Endothelial cell of umbilical vein (primary cell): ENCODE measurements at regions not wholly inside any gene's neighbourhood (a gene's known extent, or its start where the extent isn't known, plus 50 kb on each side); places are given as distances from the start of the nearest gene placed in this dataset.
A peak's percentile ranks its signal among the peaks of the same experiment; 100 is the strongest.

ENCODE experiments used
- BruUV-seq: library from RNA; stranded (reverse); fragments of 400-500 nt; replicated peaks from 2 replicates; lab custom pipeline; 2021; lab: Mats Ljungman, UMichigan
- CTCF ChIA-PET: fragments of 300-600, 350-600 bp; sonication (Branson Sonifier 250); formaldehyde crosslinking; loops from one replicate; lab custom pipeline; 2021; ENCODE audit warnings: antibody characterized with exemption, inconsistent platforms; lab: Charles Lee
- POLR2A ChIA-PET: fragments of 300-600, 350-600 bp; sonication (Branson Sonifier 250); formaldehyde crosslinking; loops from one replicate; lab custom pipeline; 2021; ENCODE audit warnings: antibody characterized with exemption, inconsistent platforms; lab: Charles Lee
- DNase-seq: peaks from one replicate; pipeline ENCODE4 v3.0.0-alpha.2; 2011; ENCODE audit warnings: low read depth, low spot score
- FAIRE-seq: peaks from 2 replicates; lab custom pipeline; 2011; peaks lifted over from hg19 to GRCh38; lab: Jason Lieb, UNC
- H2AFZ ChIP-seq: 2 replicates; pipeline ENCODE4 v1.6.0; 2012; ENCODE audit warnings: low read depth, low read length, control low read depth, inconsistent platforms
- H3K27ac ChIP-seq: 2 replicates; pipeline ENCODE4 v1.5.1; 2011; ENCODE audit warnings: low read depth, mild to moderate bottlenecking, control low read depth, low read length, moderate library complexity; ENCODE audit not compliant: insufficient read depth
- H3K27me3 ChIP-seq, 2 experiments: 2 replicates each; pipeline versions ENCODE4 v1.6.0 to v1.6.1; 2011; ENCODE audit warnings: low read length in 2 of 2, mixed read lengths in 1 of 2; ENCODE audit not compliant: control insufficient read depth in 2 of 2, insufficient read depth in 2 of 2
- H3K36me3 ChIP-seq, 2 experiments: 2 replicates in 1 of 2; 3 replicates in 1 of 2; pipeline ENCODE4 v1.5.1; 2011; ENCODE audit warnings: low read length in 2 of 2, mild to moderate bottlenecking in 1 of 2, moderate library complexity in 1 of 2; ENCODE audit not compliant: control insufficient read depth in 2 of 2, insufficient read depth in 2 of 2; ENCODE audit errors: extremely low read depth in 1 of 2
- H3K4me1 ChIP-seq: 3 replicates; pipeline ENCODE4 v1.5.1; 2011; ENCODE audit warnings: mild to moderate bottlenecking, low read length; ENCODE audit not compliant: control insufficient read depth, insufficient read depth; ENCODE audit errors: extremely low read depth
- H3K4me2 ChIP-seq: 2 replicates; pipeline ENCODE4 v1.6.1; 2011; ENCODE audit warnings: low read length, control low read depth, mixed read lengths; ENCODE audit not compliant: insufficient read depth
- H3K4me3 ChIP-seq, 3 experiments: fragments of 200-600 bp in 1 of 3; sonication (generic), shearing (Covaris generic) in 1 of 3; replicated peaks in 1 of 3; 2 replicates each; pipeline ENCODE4 v1.5.1; 2011 to 2016; ENCODE audit warnings: control low read depth in 3 of 3, low read length in 3 of 3, mild to moderate bottlenecking in 2 of 3, inconsistent platforms in 1 of 3, low read depth in 1 of 3, moderate library complexity in 1 of 3; ENCODE audit not compliant: insufficient read depth in 1 of 3
- H3K79me2 ChIP-seq: 2 replicates; pipeline ENCODE4 v1.6.0; 2012; ENCODE audit warnings: low read length, inconsistent platforms; ENCODE audit not compliant: control insufficient read depth, insufficient read depth
- H3K9ac ChIP-seq: replicated peaks from 2 replicates; pipeline ENCODE3; 2011; ENCODE audit warnings: low read length, control low read depth; ENCODE audit not compliant: insufficient read depth; ENCODE audit errors: extremely low read depth
- H3K9me1 ChIP-seq: replicated peaks from 3 replicates; pipeline ENCODE4 v1.6.0; 2011; ENCODE audit warnings: mild to moderate bottlenecking, low read length; ENCODE audit not compliant: control insufficient read depth, insufficient read depth; ENCODE audit errors: extremely low read depth
- H3K9me3 ChIP-seq: replicated peaks from 2 replicates; pipeline ENCODE4 v1.5.1; 2012; ENCODE audit warnings: low read length, inconsistent platforms; ENCODE audit not compliant: control insufficient read depth, insufficient read depth
- H4K20me1 ChIP-seq: replicated peaks from 2 replicates; pipeline ENCODE3; 2011; ENCODE audit warnings: mild to moderate bottlenecking, low read length; ENCODE audit not compliant: control insufficient read depth, insufficient read depth; ENCODE audit errors: extremely low read depth
- EZH2 ChIP-seq: IDR thresholded peaks from 2 replicates; pipeline ENCODE4 v1.6.1; 2012; ENCODE audit warnings: borderline replicate concordance, low read depth, mild to moderate bottlenecking, moderate library complexity, low read length, inconsistent platforms; ENCODE audit not compliant: severe bottlenecking
- FOS ChIP-seq: IDR thresholded peaks from 2 replicates; pipeline ENCODE4 v1.6.1; 2011; ENCODE audit warnings: mild to moderate bottlenecking, low read length, moderate library complexity, borderline replicate concordance; ENCODE audit not compliant: insufficient read depth
- GATA2 ChIP-seq: IDR thresholded peaks from 2 replicates; pipeline ENCODE4 v1.7.0; 2011; ENCODE audit warnings: low read depth, mild to moderate bottlenecking, moderate library complexity, mixed read lengths, low read length; ENCODE audit not compliant: insufficient read length, insufficient read depth
- JUN ChIP-seq: IDR thresholded peaks from 2 replicates; pipeline ENCODE4 v1.6.1; 2011; ENCODE audit warnings: borderline replicate concordance, low read depth; ENCODE audit not compliant: insufficient read length, insufficient read depth
- MAX ChIP-seq: IDR thresholded peaks from 2 replicates; pipeline ENCODE4 v1.6.1; 2011; ENCODE audit not compliant: insufficient read depth, insufficient read length
- MYC ChIP-seq: IDR thresholded peaks from one replicate; pipeline ENCODE4 v1.6.1; 2011; ENCODE audit warnings: mild to moderate bottlenecking, low read depth, low read length
- POLR2A ChIP-seq: IDR thresholded peaks from 2 replicates; pipeline ENCODE4 v1.6.1; 2012; ENCODE audit warnings: low read depth, mild to moderate bottlenecking, control low read depth, low read length
- POLR2AphosphoS5 ChIP-seq: IDR thresholded peaks from 2 replicates; pipeline ENCODE4 v1.6.1; 2012; ENCODE audit warnings: low read depth, mild to moderate bottlenecking, control low read depth, low read length, moderate library complexity; ENCODE audit not compliant: insufficient read depth
- dilution Hi-C: fragments of 300-500 bp; cut with MboI; formaldehyde crosslinking; loops from one replicate; pipeline ENCODE4 v1.15.0; 2019; ENCODE audit warnings: low sequenced_read_pairs; ENCODE audit not compliant: extremely low pct_ligation_motif_present
- intact Hi-C: fragments of 100-400 bp; cut with micrococcal nuclease; formaldehyde crosslinking; loops from one replicate; pipeline ENCODE4 v1.10.0; 2022
- TF ChIP-seq, protein P1 (sequence below), 2 donors: IDR thresholded peaks; 1 replicate in 1 of 2; 2 replicates in 1 of 2; pipeline ENCODE4 v1.5.1; 2011; ENCODE audit warnings: low read length in 2 of 2, mild to moderate bottlenecking in 2 of 2, moderate library complexity in 2 of 2, control low read depth in 1 of 2, inconsistent platforms in 1 of 2, low read depth in 1 of 2; ENCODE audit not compliant: insufficient read depth in 1 of 2; ENCODE audit errors: extremely low read depth in 1 of 2

- FAIRE-seq (no peak), DNase-seq (peak; percentile 36)
- peaks cover 77% of the 10 kb centered on the region for H3K79me2 ChIP-seq
- no TSS peak for BruUV-seq
- intact Hi-C loops, result no loop called here
- peak overlapping the region; percentile 9 for H3K4me2 ChIP-seq
- TF ChIP-seq, protein P1, sequence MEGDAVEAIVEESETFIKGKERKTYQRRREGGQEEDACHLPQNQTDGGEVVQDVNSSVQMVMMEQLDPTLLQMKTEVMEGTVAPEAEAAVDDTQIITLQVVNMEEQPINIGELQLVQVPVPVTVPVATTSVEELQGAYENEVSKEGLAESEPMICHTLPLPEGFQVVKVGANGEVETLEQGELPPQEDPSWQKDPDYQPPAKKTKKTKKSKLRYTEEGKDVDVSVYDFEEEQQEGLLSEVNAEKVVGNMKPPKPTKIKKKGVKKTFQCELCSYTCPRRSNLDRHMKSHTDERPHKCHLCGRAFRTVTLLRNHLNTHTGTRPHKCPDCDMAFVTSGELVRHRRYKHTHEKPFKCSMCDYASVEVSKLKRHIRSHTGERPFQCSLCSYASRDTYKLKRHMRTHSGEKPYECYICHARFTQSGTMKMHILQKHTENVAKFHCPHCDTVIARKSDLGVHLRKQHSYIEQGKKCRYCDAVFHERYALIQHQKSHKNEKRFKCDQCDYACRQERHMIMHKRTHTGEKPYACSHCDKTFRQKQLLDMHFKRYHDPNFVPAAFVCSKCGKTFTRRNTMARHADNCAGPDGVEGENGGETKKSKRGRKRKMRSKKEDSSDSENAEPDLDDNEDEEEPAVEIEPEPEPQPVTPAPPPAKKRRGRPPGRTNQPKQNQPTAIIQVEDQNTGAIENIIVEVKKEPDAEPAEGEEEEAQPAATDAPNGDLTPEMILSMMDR (IDR thresholded peaks at IDR 0.05; ENCODE audit: extremely low read depth in 1 of 2, insufficient read depth in 1 of 2, low read depth in 1 of 2, low read length in 2 of 2), result no peak
- TF ChIP-seq POLR2AphosphoS5 (no peak), JUN (no peak), GATA2 (no peak), MAX (no peak), MYC (no peak), POLR2A (no peak), EZH2 (no peak), FOS (no peak)
- CTCF ChIA-PET, result interaction anchor here (0.7 to 1.3 kb wide), 8 partner anchors 10 to 146 kb away, joined by 3 to 5 read pairs (median 3); no protein-coding TSS in a partner anchor
- dilution Hi-C loops, result no loop called here
- no peaks in the 10 kb centered on the region for H4K20me1 ChIP-seq
- peak overlapping the region; percentile 12 for H3K27ac ChIP-seq
- no peaks in the 10 kb centered on the region for H3K36me3 ChIP-seq
- no peak overlapping the region for H3K9ac ChIP-seq
- H3K9me1 ChIP-seq, result no peaks in the 10 kb centered on the region
- no peak overlapping the region for H2AFZ ChIP-seq
- no peak overlapping the region for H3K4me3 ChIP-seq
- POLR2A ChIA-PET, result no interaction called here
- H3K4me1 ChIP-seq, result peaks cover 17% of the 10 kb centered on the region
- no peaks in the 10 kb centered on the region for H3K9me3 ChIP-seq
- H3K27me3 ChIP-seq, result no peaks in the 10 kb centered on the region
Observed at GRCh38 chr6:144364782-144365181, 79.6 kb downstream of the UTRN start.
